Stimulated activated CD8-positive, alpha-beta memory T cell treated with anti-CD3 and anti-CD28 coated beads, Interleukin-12 subunit alpha, Interleukin-12 subunit beta, amount 100 ng/mL, for 1 hour (primary cell): ENCODE measurements at regions not wholly inside any gene's neighbourhood (a gene's known extent, or its start where the extent isn't known, plus 50 kb on each side); places are given as distances from the start of the nearest gene placed in this dataset.

Experiments
- DNase-seq: peaks from one replicate; pipeline ENCODE4 v3.0.0-alpha.2; 2020; ENCODE audit warnings: low read depth

DNA sequence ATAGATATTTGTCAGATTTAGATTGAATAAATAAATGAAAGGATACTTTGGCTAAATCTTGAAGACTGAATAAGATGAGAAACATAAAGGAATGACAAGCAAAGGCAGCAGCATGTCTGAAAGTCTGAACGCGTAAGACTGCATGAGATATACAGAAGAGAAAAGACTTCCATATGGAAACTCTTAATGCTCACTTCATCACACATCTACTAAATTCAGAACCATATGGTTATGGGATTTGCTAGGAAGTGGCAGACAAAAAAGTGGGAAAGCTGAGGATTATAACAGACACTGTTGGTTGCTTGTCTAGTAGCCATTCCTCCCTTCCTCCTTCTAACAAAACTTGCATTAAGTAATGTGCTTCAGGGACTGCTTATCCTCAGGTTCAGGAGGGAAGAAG lies 446.7 kb downstream of the KCTD12 start:
- no peak for DNase-seq

DNA sequence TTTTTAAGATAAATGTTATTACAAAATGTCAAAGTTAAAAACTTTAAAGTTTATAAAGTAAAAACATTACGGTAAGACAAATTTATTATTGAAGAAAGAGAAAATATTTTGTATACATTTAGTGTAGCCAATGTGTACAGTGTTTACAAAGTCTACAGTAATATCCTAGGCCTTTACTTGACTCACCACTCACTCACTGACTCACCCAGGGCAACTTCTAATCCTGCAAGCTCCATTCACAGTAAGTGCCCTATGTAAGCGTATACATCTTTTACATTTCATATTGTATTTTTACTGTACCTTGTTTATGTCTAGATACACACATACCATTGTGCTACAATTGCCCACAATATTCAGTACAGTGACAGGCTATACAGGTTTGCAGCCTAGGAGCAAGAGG lies 448.2 kb downstream of the KCTD12 start:
- DNase-seq: no peak

DNA sequence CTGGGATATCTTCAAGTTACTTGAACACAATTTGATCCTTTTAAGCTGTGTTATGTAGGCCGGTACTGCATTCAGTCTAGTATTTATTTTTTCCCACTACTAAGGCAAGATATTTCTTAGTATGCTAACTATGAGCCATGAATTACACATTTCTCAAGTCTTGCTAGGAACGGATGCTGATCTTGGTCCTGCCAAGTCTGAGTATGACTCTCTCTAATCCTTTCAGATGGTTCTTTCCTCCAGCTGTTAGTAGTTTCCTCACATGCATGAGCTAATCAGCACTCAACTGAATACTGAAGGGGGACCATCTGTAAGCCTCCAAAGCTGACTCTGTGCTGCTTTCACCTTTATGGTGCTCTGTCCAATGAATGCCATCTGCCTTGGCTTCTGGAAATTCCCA lies 460.3 kb downstream of the KCTD12 start:
- DNase-seq: no peak

DNA sequence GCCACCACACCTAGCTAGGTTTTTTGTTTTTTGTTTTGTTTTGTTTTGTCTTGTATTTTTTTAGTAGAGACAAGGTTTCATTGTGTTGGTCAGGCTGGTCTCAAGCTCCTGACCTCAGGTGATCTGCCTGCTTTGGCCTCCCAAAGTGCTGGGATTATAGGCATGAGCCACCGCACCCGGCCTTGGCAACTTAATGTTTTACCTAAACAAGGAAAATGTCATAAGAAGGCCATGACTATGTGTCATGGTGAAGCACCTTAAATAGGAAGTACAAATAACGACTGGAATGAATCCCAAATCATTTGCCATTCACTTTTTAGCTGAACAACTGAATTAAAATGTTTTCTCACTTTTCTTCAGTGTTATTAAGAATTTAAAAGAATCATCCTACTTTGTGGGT lies 465.2 kb downstream of the KCTD12 start:
- DNase-seq: no peak

- no peak for DNase-seq
Measured at GRCh38 chr13:76418404-76418803, 467.8 kb downstream of the KCTD12 start.

DNA sequence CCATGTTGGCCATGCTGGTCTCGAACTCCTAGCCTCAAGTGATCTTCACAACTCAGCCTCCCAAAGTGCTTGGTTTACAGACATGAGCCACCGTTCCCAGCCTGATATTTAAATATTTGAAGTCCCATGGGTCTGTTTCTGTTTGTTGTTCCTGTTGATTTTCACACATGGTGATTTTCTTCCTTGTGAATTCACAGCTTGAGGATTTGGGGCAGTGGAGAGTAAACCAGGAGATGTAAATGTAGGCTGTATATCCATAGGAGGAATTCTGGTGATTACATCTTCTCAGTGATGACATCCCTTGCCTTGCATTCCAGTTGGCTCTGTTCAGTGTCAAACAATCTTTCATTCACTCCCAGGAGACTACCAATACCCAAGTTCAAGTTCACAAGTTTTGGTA lies 471.9 kb downstream of the KCTD12 start:
- DNase-seq: no peak

GRCh38 chr13:76406243-76406642 lies 480.0 kb downstream of the KCTD12 start:
- DNase-seq: no peak

GRCh38 chr13:76398425-76398824 lies 487.8 kb downstream of the KCTD12 start:
- no peak for DNase-seq

GRCh38 chr13:76397413-76397812 lies 488.8 kb downstream of the KCTD12 start:
- DNase-seq: no peak

DNA sequence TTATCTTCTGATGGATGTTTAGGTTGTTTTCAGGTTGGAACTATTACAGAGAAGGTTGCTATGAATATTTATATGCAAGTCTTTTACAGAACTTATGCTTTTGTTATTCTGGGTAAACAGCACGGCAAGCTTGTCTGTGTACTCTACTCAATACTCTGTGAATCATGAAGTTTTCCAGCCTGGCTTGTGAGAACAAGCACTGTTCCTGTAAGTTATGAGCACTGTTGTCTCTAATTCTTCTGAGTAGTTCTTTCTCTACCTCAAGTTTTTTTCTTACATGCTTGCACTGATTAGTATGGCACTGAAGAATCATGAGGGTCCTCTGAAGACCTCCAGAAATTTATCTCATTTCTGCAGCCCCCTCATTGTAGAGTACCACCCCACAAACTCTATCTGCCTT lies 496.9 kb downstream of the KCTD12 start:
- no peak for DNase-seq

DNA sequence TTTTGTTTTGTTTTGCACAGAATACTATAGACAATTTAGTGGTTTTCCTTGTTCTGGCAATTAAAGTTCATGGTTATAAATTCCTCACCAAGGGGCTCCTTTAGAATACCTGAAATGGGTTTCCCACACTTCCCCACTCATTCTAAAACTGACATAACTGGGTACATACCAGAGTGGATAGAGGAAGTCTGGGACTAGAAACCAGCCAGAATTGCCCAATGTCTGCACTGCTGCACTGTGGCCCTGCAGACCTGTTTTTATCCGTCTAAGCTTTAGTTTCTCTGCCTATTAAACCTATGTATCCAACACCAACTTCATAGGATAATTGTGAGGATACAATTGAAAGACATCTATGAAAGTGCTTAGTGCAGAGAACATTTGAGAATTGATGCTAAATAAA lies 498.6 kb downstream of the KCTD12 start:
- DNase-seq: no peak

- no peak for DNase-seq
Measured at GRCh38 chr13:76386321-76386720, 499.9 kb downstream of the KCTD12 start.

GRCh38 chr13:76385586-76385985 lies 500.6 kb downstream of the KCTD12 start:
- DNase-seq: no peak

- no peak for DNase-seq
Measured at GRCh38 chr13:76383676-76384461, 502.3 kb downstream of the KCTD12 start.

GRCh38 chr13:76380446-76381065 lies 505.6 kb downstream of the KCTD12 start:
- DNase-seq: no peak

DNA sequence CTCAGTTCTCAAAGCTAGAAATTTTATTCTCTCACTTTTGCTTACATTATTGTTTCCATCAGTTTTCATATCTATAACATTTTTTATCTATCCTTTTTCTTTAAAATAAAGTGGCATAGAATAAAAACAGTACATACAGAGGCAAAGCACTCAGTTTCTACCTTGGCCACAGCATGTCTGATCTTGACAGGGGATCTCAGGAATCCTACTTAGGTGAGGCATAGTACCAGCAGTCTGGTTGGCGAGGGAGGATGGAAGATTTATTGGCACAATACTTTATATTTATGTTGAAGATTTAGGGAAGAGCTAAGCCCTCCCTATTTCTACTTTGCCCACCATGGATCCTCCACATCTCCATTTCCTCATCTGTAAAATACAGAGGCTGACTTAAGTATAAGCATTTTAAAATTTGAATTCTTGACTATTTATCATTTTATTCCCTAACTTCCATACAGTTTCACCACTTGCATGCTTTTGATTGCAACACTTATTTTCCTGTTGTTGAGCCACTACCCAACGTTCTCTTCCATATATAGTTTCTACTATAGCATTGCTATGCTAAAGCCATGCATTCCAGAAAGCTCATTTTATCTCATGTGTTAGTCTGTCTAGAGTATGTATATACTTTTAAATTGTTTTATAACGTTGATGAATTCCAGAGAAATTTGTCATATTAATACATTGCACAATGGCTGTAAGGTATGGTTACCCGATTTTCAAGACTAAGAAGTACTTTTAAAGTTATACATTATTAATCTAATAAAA lies 506.7 kb downstream of the KCTD12 start:
- no peak for DNase-seq

- DNase-seq: no peak
Measured at GRCh38 chr13:76378767-76379166, 507.4 kb downstream of the KCTD12 start.

DNA sequence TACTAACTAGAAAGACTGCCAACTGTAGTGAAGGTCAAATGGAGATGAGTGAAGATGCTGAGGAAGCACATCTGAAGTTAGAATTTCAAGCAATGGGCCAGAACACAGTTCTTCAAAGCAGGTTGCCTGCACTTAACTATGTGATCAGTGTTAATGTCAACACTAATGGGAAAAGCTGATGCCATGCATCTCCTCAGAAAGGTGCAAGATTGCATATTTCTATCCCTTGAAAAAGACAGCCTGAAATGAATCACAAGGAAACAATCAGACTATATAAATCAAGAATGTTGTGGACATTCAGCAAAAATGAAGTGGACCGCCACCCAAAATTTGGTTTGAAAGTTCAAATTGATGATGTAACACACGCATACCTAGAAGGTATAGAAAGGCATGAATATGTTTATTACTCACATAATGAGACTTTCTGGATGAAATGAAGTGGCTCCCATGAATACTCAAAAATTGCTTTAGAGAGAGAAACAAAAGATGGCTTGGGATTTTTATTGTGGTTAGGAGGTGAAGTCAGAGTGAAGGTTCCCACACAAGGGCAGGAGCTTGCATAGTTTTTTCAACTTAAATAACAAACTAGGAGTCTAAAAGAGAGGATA lies 522.4 kb downstream of the KCTD12 start:
- DNase-seq: no peak

GRCh38 chr13:76361868-76362267 lies 524.3 kb downstream of the KCTD12 start:
- DNase-seq: no peak

DNA sequence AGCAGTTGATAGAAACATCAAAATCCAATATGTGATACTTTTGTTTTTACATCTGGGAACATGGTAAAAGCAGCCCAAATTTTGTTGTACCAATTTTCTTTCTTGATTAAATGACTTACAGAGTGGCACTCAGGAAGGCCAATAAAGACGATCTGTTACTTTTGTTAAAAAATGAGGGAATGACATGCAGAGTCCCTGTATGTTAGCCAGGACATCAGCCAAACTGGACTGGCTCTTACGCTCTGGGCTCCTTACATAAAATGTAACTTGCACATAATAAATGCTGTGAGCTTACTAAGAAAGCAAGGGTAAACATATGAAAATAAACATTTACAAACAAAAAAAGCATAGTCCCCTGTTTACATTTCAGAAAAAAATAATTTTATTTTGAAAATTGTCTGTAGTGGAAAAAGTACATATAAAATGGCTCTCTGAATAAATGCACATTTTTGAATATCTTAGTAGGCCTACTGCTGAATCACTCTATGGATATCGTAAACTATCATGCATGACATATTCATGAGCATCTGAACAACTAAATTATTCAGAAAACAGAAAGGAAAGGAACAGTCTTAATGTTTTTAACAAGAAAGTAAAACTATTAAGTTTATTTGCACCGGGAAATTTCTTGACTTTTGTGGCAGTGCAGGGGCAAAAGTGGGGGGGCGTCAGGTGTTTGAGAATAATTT lies 534.5 kb downstream of the KCTD12 start:
- DNase-seq: no peak

- no peak for DNase-seq
Measured at GRCh38 chr13:76350399-76350798, 535.8 kb downstream of the KCTD12 start.

GRCh38 chr13:76349700-76350099 lies 536.5 kb downstream of the KCTD12 start:
- no peak for DNase-seq
